GM19239 (cell line): ENCODE measurements at regions not wholly inside any gene's neighbourhood (a gene's known extent, or its start where the extent isn't known, plus 50 kb on each side); places are given as distances from the start of the nearest gene placed in this dataset.

Experiments used
- DNase-seq: peaks from one replicate; pipeline ENCODE4 v3.0.0; 2011; ENCODE audit warnings: low spot score; ENCODE audit not compliant: insufficient read length
- FAIRE-seq: peaks from 2 replicates; lab custom pipeline; 2011; peaks lifted over from hg19 to GRCh38; lab: Jason Lieb, UNC

DNA sequence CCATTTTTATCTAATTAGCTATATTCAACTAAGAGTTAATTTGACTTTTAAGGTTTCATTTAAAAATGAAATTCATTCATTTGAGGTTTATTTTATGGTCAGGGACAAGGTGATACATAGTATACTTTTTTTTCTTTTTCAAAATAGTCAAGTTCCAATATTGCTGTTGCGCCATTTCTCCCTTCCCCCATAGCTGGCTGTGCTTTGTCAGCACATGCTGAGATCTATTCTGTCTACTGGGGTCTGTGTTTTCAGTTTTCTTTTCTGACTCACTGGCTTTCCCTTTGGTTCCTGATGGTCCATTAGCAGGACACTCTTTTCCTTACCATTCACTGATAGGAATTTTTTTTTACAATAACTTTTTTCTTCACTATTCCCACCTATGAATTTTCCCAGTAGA is 336.4 kb upstream of the TMEM229A start:
- FAIRE-seq (no peak), DNase-seq (no peak)

DNA sequence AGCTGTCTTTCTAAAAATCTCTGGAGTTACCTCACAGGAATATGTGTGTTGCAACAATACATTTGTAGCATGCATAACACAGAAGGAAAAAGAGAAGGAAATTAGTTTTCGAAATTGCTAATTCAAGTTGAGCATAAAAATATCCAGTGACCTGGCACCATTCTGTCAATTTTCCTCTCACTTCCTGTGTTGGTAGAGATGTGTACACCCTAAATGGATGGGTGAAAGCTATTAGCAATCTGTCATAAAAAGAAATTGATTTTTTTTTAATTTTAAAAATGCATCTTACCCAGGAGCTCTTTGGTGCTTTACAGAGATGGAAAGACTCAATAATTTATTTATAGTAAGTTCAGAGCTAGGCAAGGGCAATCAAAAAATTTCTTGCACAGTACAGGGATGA is 333.3 kb upstream of the TMEM229A start:
- FAIRE-seq = no peak
- DNase-seq = no peak

GRCh38 chr7:124364283-124364682 is 331.4 kb upstream of the TMEM229A start:
- FAIRE-seq = no peak

GRCh38 chr7:124354201-124354600 is 321.3 kb upstream of the TMEM229A start:
- no peak for FAIRE-seq
- no peak for DNase-seq

More at GRCh38 chr7:124364283-124364682, 331.4 kb upstream of the TMEM229A start:
- DNase-seq = no peak

GRCh38 chr7:124351950-124352349 is 319.1 kb upstream of the TMEM229A start:
- no peak for DNase-seq
- FAIRE-seq = no peak

- DNase-seq (no peak), FAIRE-seq (no peak)
Measured at GRCh38 chr7:124349443-124349842, 316.6 kb upstream of the TMEM229A start.

DNA sequence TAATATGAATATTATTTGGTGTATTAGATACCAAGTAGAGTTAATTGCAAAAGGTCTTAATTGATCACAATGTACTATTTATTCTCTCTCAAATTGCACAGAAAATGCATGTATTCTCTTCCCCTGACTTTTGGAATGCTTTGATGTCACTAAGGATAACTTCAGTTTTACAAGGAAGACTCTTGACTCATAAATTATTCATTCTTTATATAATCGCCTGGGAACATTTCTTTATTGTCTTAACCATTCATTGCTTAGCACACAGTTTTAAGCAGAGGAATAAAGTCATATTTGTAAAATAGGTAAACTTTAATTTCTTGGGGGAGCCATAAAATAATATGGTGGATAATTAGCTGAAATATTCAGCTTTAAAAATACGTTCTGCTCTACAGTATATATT is 306.0 kb upstream of the TMEM229A start:
- DNase-seq (no peak), FAIRE-seq (no peak)

DNA sequence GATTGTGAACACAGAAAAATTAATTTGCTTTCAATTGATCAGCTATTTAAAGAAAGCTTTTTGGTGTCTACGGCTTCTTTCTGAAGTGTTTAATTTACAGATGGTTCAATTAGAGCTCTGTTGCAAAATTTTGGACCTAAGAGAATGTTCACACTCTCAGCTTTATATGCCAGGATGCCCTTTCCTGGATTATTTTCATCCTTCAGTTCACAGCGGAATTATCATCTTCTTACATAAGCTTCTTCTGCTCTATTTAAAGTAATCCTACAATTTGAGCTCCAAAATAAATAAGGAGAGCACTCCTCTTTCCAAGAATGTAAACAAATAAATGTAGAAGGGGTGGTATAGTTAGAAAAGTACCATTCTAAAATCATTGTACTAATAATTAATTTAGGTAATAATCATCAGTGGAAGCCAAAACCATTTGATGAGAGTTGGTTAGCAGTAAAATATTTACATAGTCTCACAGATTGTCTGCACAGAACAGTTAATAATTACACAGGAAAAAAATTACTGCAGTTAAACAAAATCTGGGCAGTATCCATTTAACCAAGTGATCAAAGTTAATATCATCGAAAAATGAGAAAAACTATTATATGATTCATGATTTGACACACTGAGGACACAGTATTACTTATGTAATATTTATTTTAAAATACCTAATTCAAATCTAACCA is 298.0 kb upstream of the TMEM229A start:
- FAIRE-seq = no peak
- no peak for DNase-seq

GRCh38 chr7:124328774-124329173 is 295.9 kb upstream of the TMEM229A start:
- DNase-seq = no peak

DNA sequence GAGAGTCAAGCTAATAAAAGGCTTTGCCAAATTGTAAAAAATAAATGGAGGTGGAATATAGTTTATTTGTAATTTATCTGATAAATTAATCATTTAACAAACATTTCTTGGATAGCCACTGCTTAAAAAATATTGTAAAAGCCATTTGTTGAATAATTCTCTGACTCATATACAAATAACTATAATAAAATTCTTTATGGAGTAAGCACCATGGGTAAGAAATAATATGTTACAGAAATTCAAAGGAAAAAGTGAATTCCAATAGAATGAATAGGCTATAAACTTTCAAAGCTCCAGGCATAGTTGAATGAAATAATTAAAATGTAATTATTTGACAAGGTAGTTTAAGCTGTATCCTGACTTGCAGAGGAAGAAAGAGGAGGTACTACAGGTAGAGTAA is 291.4 kb upstream of the TMEM229A start:
- DNase-seq = no peak
- no peak for FAIRE-seq

More at GRCh38 chr7:124328774-124329173, 295.9 kb upstream of the TMEM229A start:
- no peak for FAIRE-seq

GRCh38 chr7:124323597-124323996 is 290.7 kb upstream of the TMEM229A start:
- DNase-seq (no peak), FAIRE-seq (no peak)

DNA sequence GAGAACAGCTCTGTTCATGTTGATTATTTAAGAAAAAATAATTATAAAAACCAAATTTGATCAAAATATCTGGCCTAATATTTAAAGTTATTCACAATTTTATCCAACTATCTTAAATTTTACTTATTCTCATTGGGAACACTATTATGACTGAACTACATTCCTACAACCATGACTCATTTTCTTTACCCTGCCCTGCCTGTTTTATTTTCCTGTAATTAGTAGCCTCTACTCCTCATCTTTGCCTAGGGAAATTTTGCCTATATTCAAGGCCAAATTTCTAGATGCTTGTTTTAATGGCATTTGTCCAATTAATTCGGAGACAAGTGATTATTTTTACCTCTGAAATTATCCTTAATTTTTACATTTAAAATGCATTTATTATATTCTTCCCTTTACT is 289.7 kb upstream of the TMEM229A start:
- no peak for DNase-seq
- FAIRE-seq = no peak

GRCh38 chr7:124318721-124319450 is 286.0 kb upstream of the TMEM229A start:
- FAIRE-seq = no peak

DNA sequence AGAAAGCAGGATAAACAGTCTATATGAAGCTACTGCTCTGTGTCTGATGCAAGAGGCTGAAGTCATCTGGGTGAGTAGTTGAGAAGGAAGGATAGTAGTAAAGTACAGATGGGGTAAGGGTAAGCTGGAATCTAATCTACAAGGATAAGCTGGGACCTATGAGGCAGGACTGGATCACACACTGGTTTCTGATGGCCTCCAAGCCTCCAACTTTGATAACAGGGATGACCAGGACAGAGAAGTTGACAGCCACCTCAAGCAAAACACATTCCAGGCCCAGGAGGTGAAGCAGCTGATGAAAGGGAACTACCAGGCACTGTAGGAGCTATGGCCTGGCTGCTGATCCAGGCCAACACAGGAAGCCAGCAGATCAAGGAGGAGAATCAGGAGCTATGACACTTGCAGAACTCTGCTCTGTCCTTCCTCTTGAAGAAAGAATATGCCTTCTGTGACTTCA is 278.1 kb upstream of the TMEM229A start:
- DNase-seq = no peak
- no peak for FAIRE-seq

More at GRCh38 chr7:124318721-124319450, 286.0 kb upstream of the TMEM229A start:
- no peak for DNase-seq

- no peak for FAIRE-seq
- DNase-seq = no peak
Measured at GRCh38 chr7:124308384-124308783, 275.5 kb upstream of the TMEM229A start.

DNA sequence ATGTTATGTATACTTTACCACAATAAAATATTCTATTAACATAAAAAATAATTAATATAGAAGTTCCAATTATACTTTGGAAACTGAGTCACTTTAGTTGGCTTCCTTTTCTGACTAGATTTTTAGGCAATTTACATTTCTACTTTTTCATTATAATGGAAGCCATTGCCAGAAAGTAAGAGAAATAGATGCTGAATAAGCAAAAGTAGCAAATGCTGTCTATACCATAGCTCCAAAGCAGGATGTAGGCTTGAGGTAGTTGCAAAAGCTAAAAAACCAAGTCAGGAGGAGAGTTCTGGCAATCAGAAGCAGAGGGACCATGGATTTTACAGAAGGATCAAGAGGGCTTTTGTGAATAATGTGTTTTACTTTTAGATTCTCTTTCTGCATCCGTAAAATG is 262.4 kb upstream of the TMEM229A start:
- FAIRE-seq (no peak), DNase-seq (no peak)

DNA sequence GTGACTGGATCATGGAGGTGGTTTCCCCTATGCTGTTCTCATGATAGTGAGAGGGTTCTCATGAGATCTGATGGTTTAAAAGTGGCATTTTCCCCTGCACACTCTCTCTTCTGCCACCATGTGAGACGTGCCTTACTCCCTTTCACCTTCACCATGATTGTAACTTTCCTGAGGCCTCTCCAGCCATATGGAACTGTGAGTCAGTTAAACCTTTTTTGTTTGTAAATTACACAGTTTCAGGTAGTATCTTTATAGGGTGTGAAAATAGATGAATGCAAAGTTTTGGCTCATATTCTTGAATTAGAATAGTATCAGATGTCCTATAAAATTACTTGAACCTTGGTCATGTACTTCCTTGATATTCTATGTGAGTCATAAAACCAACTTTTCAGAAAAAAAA is 252.1 kb upstream of the TMEM229A start:
- DNase-seq = no peak
- FAIRE-seq = no peak

GRCh38 chr7:124276005-124276622 is 243.2 kb upstream of the TMEM229A start:
- no peak for FAIRE-seq

DNA sequence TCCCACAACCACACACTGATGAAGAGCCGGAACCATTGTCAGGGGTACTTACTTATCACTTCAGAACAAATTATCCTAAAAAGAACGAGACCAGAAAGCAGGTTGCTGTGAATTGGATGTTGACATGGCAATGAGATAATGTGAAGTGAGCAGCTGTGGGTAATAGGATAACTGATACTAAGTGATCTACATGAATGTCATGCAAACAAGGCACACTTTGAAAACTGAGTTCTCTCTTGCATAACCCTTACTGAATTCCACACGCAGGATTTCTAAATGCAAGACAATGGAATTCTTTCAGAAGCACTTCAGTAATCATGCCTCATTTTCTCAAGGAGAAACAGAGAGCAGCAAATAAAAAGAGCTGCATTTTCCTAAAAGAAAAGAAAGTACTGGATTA is 242.5 kb upstream of the TMEM229A start:
- no peak for FAIRE-seq

More at GRCh38 chr7:124276005-124276622, 243.2 kb upstream of the TMEM229A start:
- no peak for DNase-seq

DNA sequence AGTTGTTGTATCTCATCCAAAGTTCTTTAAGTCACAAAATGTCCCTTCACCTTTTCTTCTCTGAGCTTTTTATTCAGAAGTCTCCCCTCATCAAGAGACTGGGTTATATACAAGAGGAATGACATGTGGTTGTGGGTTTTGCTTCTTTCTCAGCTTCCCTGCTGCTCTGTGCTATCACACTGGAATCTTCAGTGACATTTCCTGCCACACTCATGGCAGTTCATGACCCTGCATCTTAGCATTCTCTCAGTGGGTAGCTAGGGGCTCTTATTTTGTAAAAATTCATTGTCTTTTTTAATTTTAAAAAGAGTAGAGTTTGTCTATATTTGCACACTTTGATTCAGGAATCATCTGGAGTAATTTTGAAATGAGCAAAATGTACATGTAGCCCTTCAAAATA is 236.9 kb upstream of the TMEM229A start:
- DNase-seq (no peak), FAIRE-seq (no peak)

More for the DNA sequence above, 242.5 kb upstream of the TMEM229A start:
- no peak for DNase-seq

DNA sequence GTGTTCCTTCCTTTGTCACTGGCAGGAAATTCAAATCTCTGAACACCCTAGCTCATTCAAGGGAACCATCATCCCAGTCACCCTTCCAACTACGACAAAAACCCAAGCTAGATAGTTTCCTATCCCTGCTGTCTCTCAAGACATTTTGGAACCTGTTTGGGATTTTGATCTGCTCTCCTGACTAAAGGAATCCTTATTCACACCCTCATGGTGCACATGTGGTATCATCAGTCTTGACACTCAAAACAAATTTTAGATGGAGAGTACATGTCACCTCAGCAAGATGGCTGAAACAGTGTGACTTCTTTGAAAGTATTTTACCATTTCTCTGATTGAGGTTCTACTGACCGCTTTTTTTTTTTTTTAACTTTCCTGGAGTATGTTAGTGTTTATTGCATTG is 234.3 kb upstream of the TMEM229A start:
- FAIRE-seq (no peak), DNase-seq (no peak)
